Kidney (tissue), 13 donors: ENCODE measurements at regions not wholly inside any gene's neighbourhood (a gene's known extent, or its start where the extent isn't known, plus 50 kb on each side); places are given as distances from the start of the nearest gene placed in this dataset.

ENCODE experiments used
- DNase-seq, 5 donors: peaks; one replicate each; pipeline ENCODE4 v3.0.0-alpha.2; 2013 to 2020
- FAIRE-seq: peaks from 2 replicates; lab custom pipeline; 2012; peaks lifted over from hg19 to GRCh38; lab: Jason Lieb, UNC
- H3K27ac ChIP-seq, 2 donors: one replicate each; pipeline ENCODE4 v1.7.0; 2013; ENCODE audit warnings: low read depth in 2 of 2, low read length in 2 of 2, inconsistent platforms in 1 of 2
- H3K27me3 ChIP-seq: one replicate; pipeline ENCODE4 v1.7.1; 2013; ENCODE audit warnings: low read length, inconsistent platforms; ENCODE audit not compliant: control insufficient read depth, insufficient read depth
- H3K36me3 ChIP-seq, 3 donors: one replicate each; pipeline versions ENCODE4 v1.7.0 to v1.7.1; 2013; ENCODE audit warnings: low read length in 3 of 3, control low read depth in 1 of 3, inconsistent platforms in 1 of 3; ENCODE audit not compliant: insufficient read depth in 3 of 3, control insufficient read depth in 2 of 3
- H3K4me1 ChIP-seq, 3 donors: one replicate each; pipeline versions ENCODE4 v1.7.0 to v1.7.1; 2013; ENCODE audit warnings: low read length in 3 of 3, inconsistent platforms in 1 of 3, low read depth in 1 of 3; ENCODE audit not compliant: control insufficient read depth in 2 of 3, insufficient read depth in 2 of 3
- H3K4me3 ChIP-seq, 3 donors: one replicate each; pipeline versions ENCODE4 v1.7.0 to v1.8.1; 2013; ENCODE audit warnings: low read length in 3 of 3, control low read depth in 1 of 3, inconsistent platforms in 1 of 3
- H3K9ac ChIP-seq, 3 donors: one replicate each; pipeline versions ENCODE4 v1.7.0 to v1.7.1; 2013; ENCODE audit warnings: low read length in 3 of 3, control low read depth in 1 of 3, inconsistent platforms in 1 of 3
- H3K9me3 ChIP-seq, 3 donors: one replicate each; pipeline versions ENCODE4 v1.7.0 to v1.7.1; 2013; ENCODE audit warnings: low read length in 3 of 3, control low read depth in 1 of 3, inconsistent platforms in 1 of 3; ENCODE audit not compliant: control insufficient read depth in 2 of 3, insufficient read depth in 1 of 3
- CTCF ChIP-seq: IDR thresholded peaks from 3 replicates; pipeline ENCODE4 v1.5.1; 2012; ENCODE audit warnings: mild to moderate bottlenecking, moderate library complexity, borderline replicate concordance; ENCODE audit not compliant: insufficient read depth; ENCODE audit errors: extremely low read depth
- intact Hi-C: fragments of 100-400 bp; cut with DNase I; formaldehyde crosslinking; loops from one replicate; pipeline ENCODE4 v1.11.1; 2022
- donor health status: control.
- donor health status: control.
- donor health status: control.
- donor health status: control.
- donor health status: control.
- donor health status: DM: yes; HTN: yes; CAD: no.
- donor health status: Normal renal cell carcinoma (clear cell type).

GRCh38 chr21:20330652-20331051 is 667.6 kb upstream of the NCAM2 start:
- H3K36me3 ChIP-seq = no peaks in the 10 kb centered on the region
- no peak for TF ChIP-seq CTCF
- no peaks in the 10 kb centered on the region for H3K27me3 ChIP-seq
- DNase-seq (no peak), FAIRE-seq (no peak)
- H3K9ac ChIP-seq = no peak overlapping the region
- no peak overlapping the region for H3K27ac ChIP-seq
- peaks cover 0 to 3% (median 0%) of the 10 kb centered on the region in 3 donors for H3K9me3 ChIP-seq
- no peaks in the 10 kb centered on the region for H3K4me1 ChIP-seq
- intact Hi-C loops = no loop called here
- H3K4me3 ChIP-seq = no peak overlapping the region

- DNase-seq (no peak), FAIRE-seq (no peak)
- Histone ChIP-seq H3K4me1 (no peaks in the 10 kb centered on the region), H3K4me3 (no peak overlapping the region), H3K27ac (no peak overlapping the region), H3K36me3 (no peaks in the 10 kb centered on the region), H3K9me3 (peaks cover 0 to 3% (median 0%) of the 10 kb centered on the region in 3 donors), H3K27me3 (no peaks in the 10 kb centered on the region), H3K9ac (no peak overlapping the region)
- intact Hi-C loops = no loop called here
- TF ChIP-seq CTCF = no peak
Observed at GRCh38 chr21:20334585-20334984, 663.6 kb upstream of the NCAM2 start.

DNA sequence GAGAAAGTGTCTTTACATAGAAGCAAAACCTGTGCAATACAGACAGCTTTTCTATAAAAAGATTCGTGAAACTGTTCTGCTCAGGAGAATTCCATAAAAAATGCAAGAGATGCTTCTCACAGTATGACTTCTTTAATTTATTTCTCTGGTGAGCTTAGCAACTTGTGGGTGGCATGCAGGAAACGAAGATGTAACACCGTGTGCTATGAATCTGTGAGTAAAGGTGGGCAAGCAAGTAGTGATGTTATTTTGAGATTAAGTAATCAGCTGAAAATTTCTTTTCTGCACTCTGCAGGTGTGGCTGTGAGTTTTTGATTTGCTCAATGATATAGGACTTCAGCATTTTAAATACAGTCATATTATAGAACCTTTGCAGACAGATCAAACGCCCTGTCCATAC is 656.8 kb upstream of the NCAM2 start:
- Histone ChIP-seq H3K4me1 (no peaks in the 10 kb centered on the region), H3K9me3 (no peaks in the 10 kb centered on the region), H3K4me3 (no peak overlapping the region), H3K36me3 (no peaks in the 10 kb centered on the region), H3K27me3 (no peaks in the 10 kb centered on the region), H3K9ac (no peak overlapping the region), H3K27ac (no peak overlapping the region)
- FAIRE-seq (no peak), DNase-seq (no peak)
- TF ChIP-seq CTCF = no peak
- intact Hi-C loops = no loop called here

DNA sequence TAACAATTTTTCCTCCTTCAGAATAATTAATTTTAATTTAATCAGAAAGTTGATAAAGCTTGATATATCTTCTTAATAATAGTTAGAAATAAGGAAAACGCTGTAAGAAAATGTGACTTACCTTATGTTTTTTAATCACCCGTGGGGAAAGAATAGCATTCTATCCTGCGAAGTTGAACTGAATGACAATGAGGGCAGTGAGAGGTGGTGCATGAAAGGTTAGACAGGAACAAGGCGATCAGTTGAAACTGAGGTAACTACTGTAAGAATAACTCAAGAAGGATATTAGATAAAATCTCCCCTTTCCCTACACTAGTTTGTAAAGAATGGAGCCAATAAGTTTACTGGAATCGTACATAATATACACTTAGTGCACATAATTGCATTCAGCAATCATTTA is 655.0 kb upstream of the NCAM2 start:
- intact Hi-C loops = no loop called here
- no peaks in the 10 kb centered on the region for H3K4me1 ChIP-seq
- no peak for FAIRE-seq

More for the DNA sequence above, 655.0 kb upstream of the NCAM2 start:
- DNase-seq = no peak
- Histone ChIP-seq H3K4me3 (no peak overlapping the region), H3K27me3 (no peaks in the 10 kb centered on the region), H3K9me3 (no peaks in the 10 kb centered on the region), H3K36me3 (no peaks in the 10 kb centered on the region), H3K9ac (no peak overlapping the region), H3K27ac (no peak overlapping the region)
- no peak for TF ChIP-seq CTCF
